GM12874 (cell line): ENCODE measurements at regions not wholly inside any gene's neighbourhood (a gene's known extent, or its start where the extent isn't known, plus 50 kb on each side); places are given as distances from the start of the nearest gene placed in this dataset.

Source experiments
- CTCF ChIP-seq: IDR thresholded peaks from 2 replicates; pipeline ENCODE4 v1.5.1; 2011; ENCODE audit warnings: low read depth, mild to moderate bottlenecking, control low read depth, low read length, moderate library complexity; ENCODE audit not compliant: insufficient read depth

GRCh38 chr1:29620631-29621030 is 384.3 kb downstream of the PTPRU start:
- no peak for TF ChIP-seq CTCF

DNA sequence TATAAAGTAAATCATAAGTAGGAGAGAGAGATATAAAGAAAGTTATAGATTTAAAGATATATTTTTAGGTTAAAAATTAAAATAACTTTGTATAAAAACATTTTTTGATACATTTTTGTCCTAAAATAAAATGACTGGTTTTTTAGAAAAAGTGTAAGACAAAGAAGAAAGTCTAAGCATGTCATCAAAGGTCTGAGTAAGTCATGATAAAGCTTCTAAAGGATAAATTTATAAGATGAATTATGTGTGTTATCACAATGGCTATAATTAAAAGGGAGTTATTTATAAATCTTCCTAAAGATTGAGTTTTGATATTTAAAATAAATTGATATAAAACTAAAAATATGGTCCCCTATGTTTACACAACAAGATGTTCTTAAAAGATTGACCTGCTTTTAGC is 370.9 kb downstream of the PTPRU start:
- no peak for TF ChIP-seq CTCF

GRCh38 chr1:29603622-29604021 is 367.3 kb downstream of the PTPRU start:
- no peak for TF ChIP-seq CTCF

DNA sequence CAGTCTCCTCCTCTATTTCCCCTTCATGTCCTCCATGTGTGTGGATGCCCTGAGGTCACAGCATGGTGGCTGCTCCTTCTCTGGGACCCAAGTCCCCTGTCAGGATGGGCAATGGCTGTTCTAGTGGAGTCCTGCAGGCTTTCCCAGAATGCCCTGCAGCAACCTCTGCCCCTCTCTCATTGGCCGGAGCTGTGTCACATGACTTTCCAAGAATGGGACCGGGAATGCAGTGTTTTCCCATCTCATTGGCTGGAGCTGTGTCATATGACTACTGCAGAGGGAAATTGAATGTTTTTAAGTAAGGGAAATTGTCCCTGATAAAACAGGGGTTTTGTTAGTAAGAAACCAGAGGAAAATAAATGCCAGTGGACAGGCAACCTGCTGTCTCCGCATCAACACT is 365.9 kb downstream of the PTPRU start:
- TF ChIP-seq CTCF, result no peak

- TF ChIP-seq CTCF, result no peak
These were observed 364.7 kb downstream of the PTPRU start for GRCh38 chr1:29601021-29601420.

DNA sequence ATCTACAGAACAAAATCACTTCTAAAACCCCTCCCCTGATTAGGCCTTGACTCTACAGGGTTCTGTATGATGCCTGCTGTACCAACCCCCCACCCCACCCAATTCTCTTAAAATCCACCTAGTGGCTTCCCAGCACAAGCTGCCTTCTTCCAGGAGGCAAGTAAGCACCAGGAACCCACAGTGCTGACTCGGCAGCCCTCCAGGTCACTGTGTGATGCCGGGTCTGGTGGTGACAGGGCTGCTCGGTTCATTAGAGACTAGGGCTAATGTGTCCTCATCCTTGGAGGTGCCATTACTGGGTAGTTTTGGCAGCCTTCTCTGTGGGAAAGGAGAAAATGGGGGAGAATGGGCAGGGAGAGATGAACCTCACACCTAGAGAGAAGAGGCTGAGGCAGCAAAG is 363.5 kb downstream of the PTPRU start:
- no peak for TF ChIP-seq CTCF

- TF ChIP-seq CTCF, result no peak
These were observed 362.7 kb downstream of the PTPRU start for GRCh38 chr1:29599071-29599470.

- TF ChIP-seq CTCF, result no peak
These were observed 361.5 kb downstream of the PTPRU start for GRCh38 chr1:29597861-29598260.
